H1 (cell line): ENCODE measurements at regions not wholly inside any gene's neighbourhood (a gene's known extent, or its start where the extent isn't known, plus 50 kb on each side); places are given as distances from the start of the nearest gene placed in this dataset.

ENCODE experiments used
- CTCF ChIA-PET: fragments of 300-600 bp; sonication (Branson Sonifier 250); formaldehyde crosslinking; loops from one replicate; lab custom pipeline; 2021; ENCODE audit not compliant: partially characterized antibody; lab: Charles Lee
- POLR2A ChIA-PET: fragments of 300-600 bp; sonication (Branson Sonifier 250); formaldehyde crosslinking; loops from one replicate; lab custom pipeline; 2021; ENCODE audit warnings: inconsistent platforms; ENCODE audit not compliant: partially characterized antibody; lab: Charles Lee
- DNase-seq, 2 experiments: peaks; one replicate each; pipeline versions ENCODE4 v3.0.0 to v3.0.0-alpha.2; 2010 to 2022; ENCODE audit warnings: low spot score in 2 of 2, low read depth in 1 of 2, mixed read lengths in 1 of 2
- FAIRE-seq: peaks from 2 replicates; lab custom pipeline; 2011; peaks lifted over from hg19 to GRCh38; lab: Jason Lieb, UNC
- H2AFZ ChIP-seq: 2 replicates; pipeline ENCODE4 v1.8.1; 2012; ENCODE audit warnings: low read length, inconsistent platforms
- H2AK5ac ChIP-seq: 2 replicates; pipeline ENCODE4 v1.6.1; 2013; ENCODE audit warnings: low read depth, low read length
- H2BK120ac ChIP-seq: replicated peaks from 2 replicates; pipeline ENCODE3; 2013; ENCODE audit warnings: low read depth, low read length, inconsistent platforms
- H2BK12ac ChIP-seq: 2 replicates; pipeline ENCODE4 v1.6.1; 2013; ENCODE audit warnings: low read depth, low read length
- H2BK15ac ChIP-seq: 2 replicates; pipeline ENCODE4 v1.6.1; 2013; ENCODE audit warnings: low read length
- H2BK20ac ChIP-seq: 2 replicates; pipeline ENCODE4 v1.6.1; 2013; ENCODE audit warnings: low read length
- H2BK5ac ChIP-seq: 2 replicates; pipeline ENCODE4 v1.6.1; 2013; ENCODE audit warnings: low read depth, low read length
- H3K14ac ChIP-seq: 2 replicates; pipeline ENCODE4 v1.6.1; 2013; ENCODE audit warnings: inconsistent platforms; ENCODE audit not compliant: insufficient read length
- H3K18ac ChIP-seq: 2 replicates; pipeline ENCODE4 v1.6.1; 2013; ENCODE audit warnings: low read length; ENCODE audit errors: extremely low read depth
- H3K23ac ChIP-seq: 2 replicates; pipeline ENCODE4 v1.6.1; 2013; ENCODE audit warnings: inconsistent platforms; ENCODE audit not compliant: insufficient read length
- H3K23me2 ChIP-seq: 2 replicates; pipeline ENCODE4 v1.6.1; 2013; ENCODE audit warnings: low read depth, low read length
- H3K27ac ChIP-seq: 2 replicates; pipeline ENCODE4 v1.6.1; 2011; ENCODE audit warnings: low read depth, low read length, inconsistent platforms
- H3K27me3 ChIP-seq, 4 experiments: replicated peaks in 1 of 4; 1 replicate in 1 of 4; 2 replicates in 3 of 4; pipeline versions ENCODE4 v1.6.1 to v1.8.1; 2011 to 2013; ENCODE audit warnings: low read length in 3 of 4, mild to moderate bottlenecking in 3 of 4, inconsistent platforms in 2 of 4, mixed read lengths in 2 of 4, moderate library complexity in 1 of 4; ENCODE audit not compliant: control insufficient read depth in 3 of 4, insufficient read depth in 3 of 4; ENCODE audit errors: extremely low read depth in 1 of 4
- H3K36me3 ChIP-seq, 4 experiments: 2 replicates each; pipeline versions ENCODE4 v1.6.1 to v1.8.1; 2011 to 2013; ENCODE audit warnings: mild to moderate bottlenecking in 4 of 4, low read length in 3 of 4, moderate library complexity in 2 of 4, control low read depth in 1 of 4, inconsistent platforms in 1 of 4; ENCODE audit not compliant: insufficient read depth in 4 of 4, control insufficient read depth in 2 of 4
- H3K4ac ChIP-seq: replicated peaks from 2 replicates; pipeline ENCODE3; 2013; ENCODE audit warnings: low read length, low read depth, mixed read lengths, inconsistent platforms; ENCODE audit not compliant: insufficient read length
- H3K4me1 ChIP-seq, 4 experiments: replicated peaks in 1 of 4; 1 replicate in 1 of 4; 2 replicates in 3 of 4; pipeline versions ENCODE4 v1.6.1 to v1.8.1; 2011 to 2013; ENCODE audit warnings: low read length in 3 of 4, inconsistent platforms in 2 of 4, mixed read lengths in 1 of 4; ENCODE audit not compliant: insufficient read depth in 4 of 4, control insufficient read depth in 3 of 4
- H3K4me2 ChIP-seq, 2 experiments: 2 replicates each; pipeline versions ENCODE4 v1.6.1 to v1.8.1; 2011 to 2013; ENCODE audit warnings: low read depth in 2 of 2, low read length in 2 of 2, control low read depth in 1 of 2, inconsistent platforms in 1 of 2, mild to moderate bottlenecking in 1 of 2; ENCODE audit not compliant: insufficient read depth in 1 of 2
- H3K4me3 ChIP-seq, 4 experiments: fragments of 200-600, 300-600 bp in 1 of 4; sonication (generic), shearing (Covaris generic), sonication (Bioruptor Twin) in 1 of 4; 2 replicates each; pipeline versions ENCODE4 v1.5.1 to v1.8.1; 2011 to 2016; ENCODE audit warnings: low read length in 4 of 4, low read depth in 3 of 4, control low read depth in 2 of 4, inconsistent platforms in 2 of 4, mild to moderate bottlenecking in 2 of 4, mixed read lengths in 1 of 4, moderate library complexity in 1 of 4; ENCODE audit not compliant: insufficient read depth in 2 of 4; ENCODE audit errors: extremely low read depth in 1 of 4
- H3K56ac ChIP-seq: replicated peaks from 2 replicates; pipeline ENCODE3; 2013; ENCODE audit warnings: low read depth, mild to moderate bottlenecking, mixed read lengths, low read length, inconsistent platforms; ENCODE audit not compliant: insufficient read length
- H3K79me1 ChIP-seq: 2 replicates; pipeline ENCODE4 v1.6.1; 2013; ENCODE audit warnings: low read depth, low read length, control low read depth
- H3K79me2 ChIP-seq, 2 experiments: 2 replicates each; pipeline versions ENCODE4 v1.6.1 to v1.8.1; 2012 to 2013; ENCODE audit warnings: low read length in 2 of 2, mild to moderate bottlenecking in 2 of 2, inconsistent platforms in 1 of 2; ENCODE audit not compliant: insufficient read depth in 2 of 2, control insufficient read depth in 1 of 2
- H3K9ac ChIP-seq, 4 experiments: replicated peaks in 1 of 4; 1 replicate in 1 of 4; 2 replicates in 3 of 4; pipeline versions ENCODE4 v1.6.1 to v1.8.1; 2011 to 2013; ENCODE audit warnings: low read depth in 3 of 4, low read length in 3 of 4, control low read depth in 2 of 4, mild to moderate bottlenecking in 2 of 4, moderate library complexity in 2 of 4, inconsistent platforms in 1 of 4; ENCODE audit errors: extremely low read depth in 1 of 4
- H3K9me3 ChIP-seq, 2 experiments: 2 replicates each; pipeline versions ENCODE4 v1.6.1 to v1.8.1; 2012 to 2013; ENCODE audit warnings: mild to moderate bottlenecking in 2 of 2, moderate library complexity in 2 of 2, control low read depth in 1 of 2, inconsistent platforms in 1 of 2, low read depth in 1 of 2, low read length in 1 of 2, mixed read lengths in 1 of 2; ENCODE audit not compliant: insufficient read depth in 2 of 2
- H4K20me1 ChIP-seq, 2 experiments: replicated peaks in 1 of 2; 2 replicates each; pipeline versions ENCODE3 to v1.8.1; 2011 to 2013; ENCODE audit warnings: inconsistent platforms in 2 of 2, low read length in 2 of 2, mild to moderate bottlenecking in 1 of 2; ENCODE audit not compliant: insufficient read depth in 2 of 2, control insufficient read depth in 1 of 2
- H4K5ac ChIP-seq: 2 replicates; pipeline ENCODE4 v1.6.1; 2013; ENCODE audit warnings: low read length, low read depth, mixed read lengths, inconsistent platforms; ENCODE audit not compliant: insufficient read length
- H4K8ac ChIP-seq: 2 replicates; pipeline ENCODE4 v1.8.0; 2013; ENCODE audit warnings: mild to moderate bottlenecking, moderate library complexity, low read length, inconsistent platforms; ENCODE audit not compliant: insufficient read depth; ENCODE audit errors: extremely low read depth
- H4K91ac ChIP-seq: replicated peaks from 2 replicates; pipeline ENCODE3; 2013; ENCODE audit warnings: low read length, mixed read lengths, inconsistent platforms; ENCODE audit not compliant: insufficient read length
- KDM1A ChIP-seq: fragments of 200-600, 300-600 bp; sonication (generic); IDR thresholded peaks from 2 replicates; pipeline ENCODE4 v1.7.1; 2016; ENCODE audit warnings: mild to moderate bottlenecking, low read length, borderline replicate concordance
- POU5F1 ChIP-seq: IDR thresholded peaks from 2 replicates; pipeline ENCODE4 v1.6.1; 2011; ENCODE audit warnings: low read depth, mild to moderate bottlenecking, low read length, moderate library complexity
- SIN3A ChIP-seq, 2 experiments: IDR thresholded peaks in 1 of 2; conservative IDR thresholded peaks in 1 of 2; 2 replicates each; pipeline ENCODE4 v1.6.1; 2011 to 2012; ENCODE audit warnings: low read length in 2 of 2, improper control_type of control experiment in 1 of 2, low read depth in 1 of 2, mild to moderate bottlenecking in 1 of 2
- TBP ChIP-seq: IDR thresholded peaks from 2 replicates; pipeline ENCODE4 v1.6.1; 2011; ENCODE audit warnings: low read depth, low read length, improper control_type of control experiment
- WGBS, 2 experiments: shearing (Covaris generic) in 1 of 2; methylation state at CpG; one replicate each; pipeline versions ENCODE4 v1.1.6 to v1.1.7; 2013 to 2015; ENCODE audit warnings: low lambda C conversion rate in 2 of 2, mixed read lengths in 2 of 2, inconsistent platforms in 1 of 2, low coverage in 1 of 2, missing lambda C conversion rate in 1 of 2; ENCODE audit not compliant: insufficient replicate concordance in 2 of 2, insufficient coverage in 1 of 2, insufficient read length in 1 of 2; ENCODE audit errors: extremely low coverage in 1 of 2, missing lambda C conversion rate in 1 of 2; 5-methylcytosine and 5-hydroxymethylcytosine counted together

GRCh38 chr2:16860627-16861026, 195.0 kb upstream of the CYRIA start:
- H4K5ac ChIP-seq = no peak overlapping the region
- H3K9ac ChIP-seq = no peak overlapping the region
- no peak overlapping the region for H2BK20ac ChIP-seq
- 94% methylated on average over 1 of the region's 1 CpG; no CpG with 5 or more reads in 1 of the 2 experiments for WGBS, 2 experiments
- H2AK5ac ChIP-seq = no peak overlapping the region
- no peaks in the 10 kb centered on the region for H3K27me3 ChIP-seq
- H3K23me2 ChIP-seq = no peaks in the 10 kb centered on the region
- no peak overlapping the region for H2BK5ac ChIP-seq
- ChIA-PET CTCF (interaction anchor here (1.4 kb wide), 1 partner anchor 16 kb away, joined by 4 read pairs; no protein-coding TSS in a partner anchor), POLR2A (no interaction called here)
- H3K79me2 ChIP-seq = no peaks in the 10 kb centered on the region
- no peak overlapping the region for H3K23ac ChIP-seq
- H2BK120ac ChIP-seq = no peak overlapping the region
- H3K4ac ChIP-seq = no peak overlapping the region
- no peak overlapping the region for H3K4me2 ChIP-seq
- no peak overlapping the region for H4K8ac ChIP-seq
- no peak for DNase-seq
- no peak overlapping the region for H3K4me3 ChIP-seq
- H2AFZ ChIP-seq = no peak overlapping the region
- no peak for TF ChIP-seq SIN3A (conservative IDR thresholded peaks at IDR 0.05 in 1 of 2, IDR thresholded peaks at IDR 0.05 in 1 of 2; ENCODE audit: low read depth in 1 of 2, low read length in 2 of 2)
- no peak for TF ChIP-seq KDM1A
- no peak for TF ChIP-seq TBP
- TF ChIP-seq POU5F1 = no peak
- no peak overlapping the region for H3K18ac ChIP-seq
- H3K9me3 ChIP-seq = no peaks in the 10 kb centered on the region
- no peak for FAIRE-seq
- H3K36me3 ChIP-seq = no peaks in the 10 kb centered on the region
- no peaks in the 10 kb centered on the region for H4K20me1 ChIP-seq
- no peaks in the 10 kb centered on the region for H3K79me1 ChIP-seq
- H4K91ac ChIP-seq = no peak overlapping the region
- no peak overlapping the region for H3K14ac ChIP-seq
- H2BK12ac ChIP-seq = no peak overlapping the region
- H3K56ac ChIP-seq = no peak overlapping the region
- H2BK15ac ChIP-seq = no peak overlapping the region
- no peak overlapping the region for H3K27ac ChIP-seq
- H3K4me1 ChIP-seq = no peaks in the 10 kb centered on the region
